ENCODE measurements at regions not wholly inside any gene's neighbourhood (a gene's known extent, or its start where the extent isn't known, plus 50 kb on each side); places are given as distances from the start of the nearest gene placed in this dataset.

DNA sequence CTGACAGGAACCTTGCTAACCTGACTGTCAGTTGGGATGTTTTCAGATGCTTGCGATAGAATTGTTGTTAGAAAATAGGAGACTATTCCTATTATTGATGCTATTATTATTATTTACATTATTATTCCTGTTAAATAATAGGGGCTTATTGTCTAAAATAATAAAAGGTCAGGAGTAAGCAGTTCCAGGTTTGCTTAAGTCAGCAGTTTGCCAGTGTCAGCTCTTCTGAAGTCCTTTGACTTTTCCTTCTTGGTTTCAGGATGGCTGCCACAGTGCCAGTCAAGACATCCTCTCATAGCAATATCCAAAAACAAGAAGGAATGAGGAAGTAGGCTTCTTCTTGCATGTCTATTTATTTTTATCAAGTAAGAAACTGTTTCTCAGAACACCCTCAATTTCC lies 141.7 kb upstream of the MARCHF11 start:
- no peak overlapping the region for H3K27ac ChIP-seq (ENCODE audit: low read depth, low read length)

GRCh38 chr5:16315501-16315900 lies 135.9 kb upstream of the MARCHF11 start:
- no peak for DNase-seq (ENCODE audit: insufficient read length, low spot score, missing footprints)
- H3K4me1 ChIP-seq (ENCODE audit: insufficient read depth, low read length), result no peaks in the 10 kb centered on the region
- no peaks in the 10 kb centered on the region for H3K79me2 ChIP-seq (ENCODE audit: insufficient read depth, low read length)
- TF ChIP-seq, protein P1, sequence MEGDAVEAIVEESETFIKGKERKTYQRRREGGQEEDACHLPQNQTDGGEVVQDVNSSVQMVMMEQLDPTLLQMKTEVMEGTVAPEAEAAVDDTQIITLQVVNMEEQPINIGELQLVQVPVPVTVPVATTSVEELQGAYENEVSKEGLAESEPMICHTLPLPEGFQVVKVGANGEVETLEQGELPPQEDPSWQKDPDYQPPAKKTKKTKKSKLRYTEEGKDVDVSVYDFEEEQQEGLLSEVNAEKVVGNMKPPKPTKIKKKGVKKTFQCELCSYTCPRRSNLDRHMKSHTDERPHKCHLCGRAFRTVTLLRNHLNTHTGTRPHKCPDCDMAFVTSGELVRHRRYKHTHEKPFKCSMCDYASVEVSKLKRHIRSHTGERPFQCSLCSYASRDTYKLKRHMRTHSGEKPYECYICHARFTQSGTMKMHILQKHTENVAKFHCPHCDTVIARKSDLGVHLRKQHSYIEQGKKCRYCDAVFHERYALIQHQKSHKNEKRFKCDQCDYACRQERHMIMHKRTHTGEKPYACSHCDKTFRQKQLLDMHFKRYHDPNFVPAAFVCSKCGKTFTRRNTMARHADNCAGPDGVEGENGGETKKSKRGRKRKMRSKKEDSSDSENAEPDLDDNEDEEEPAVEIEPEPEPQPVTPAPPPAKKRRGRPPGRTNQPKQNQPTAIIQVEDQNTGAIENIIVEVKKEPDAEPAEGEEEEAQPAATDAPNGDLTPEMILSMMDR (IDR thresholded peaks at IDR 0.05; ENCODE audit: extremely low read depth, low read depth, low read length), result no peak
- H3K9me3 ChIP-seq (ENCODE audit: low read depth, low read length), result no peaks in the 10 kb centered on the region
- H2AFZ ChIP-seq (ENCODE audit: low read length), result no peak overlapping the region
- H3K27ac ChIP-seq (ENCODE audit: low read depth, low read length), result no peak overlapping the region
- H4K20me1 ChIP-seq (ENCODE audit: insufficient read depth, low read length), result no peaks in the 10 kb centered on the region
- no peak overlapping the region for H3K4me3 ChIP-seq (ENCODE audit: insufficient read depth, low read length)
- no peaks in the 10 kb centered on the region for H3K36me3 ChIP-seq (ENCODE audit: insufficient read depth, low read length)
- H3K27me3 ChIP-seq (ENCODE audit: insufficient read depth, low read length), result no peaks in the 10 kb centered on the region
- H3K4me2 ChIP-seq (ENCODE audit: insufficient read depth, low read length), result no peak overlapping the region

More for the DNA sequence above, 141.7 kb upstream of the MARCHF11 start:
- H3K36me3 ChIP-seq (ENCODE audit: insufficient read depth, low read length), result no peaks in the 10 kb centered on the region
- no peak overlapping the region for H3K4me3 ChIP-seq (ENCODE audit: insufficient read depth, low read length)
- no peaks in the 10 kb centered on the region for H4K20me1 ChIP-seq (ENCODE audit: insufficient read depth, low read length)
- no peak overlapping the region for H3K4me2 ChIP-seq (ENCODE audit: insufficient read depth, low read length)
- TF ChIP-seq, protein P1 (IDR thresholded peaks at IDR 0.05; ENCODE audit: extremely low read depth, low read depth, low read length), result no peak
- no peaks in the 10 kb centered on the region for H3K27me3 ChIP-seq (ENCODE audit: insufficient read depth, low read length)
- no peaks in the 10 kb centered on the region for H3K79me2 ChIP-seq (ENCODE audit: insufficient read depth, low read length)
- no peak for DNase-seq (ENCODE audit: insufficient read length, low spot score, missing footprints)
- H2AFZ ChIP-seq (ENCODE audit: low read length), result no peak overlapping the region
- H3K4me1 ChIP-seq (ENCODE audit: insufficient read depth, low read length), result no peaks in the 10 kb centered on the region
- no peaks in the 10 kb centered on the region for H3K9me3 ChIP-seq (ENCODE audit: low read depth, low read length)

GRCh38 chr5:16313761-16314160 lies 134.2 kb upstream of the MARCHF11 start:
- H3K4me1 ChIP-seq (ENCODE audit: insufficient read depth, low read length), result no peaks in the 10 kb centered on the region
- no peak for DNase-seq (ENCODE audit: insufficient read length, low spot score, missing footprints)
- H4K20me1 ChIP-seq (ENCODE audit: insufficient read depth, low read length), result no peaks in the 10 kb centered on the region
- no peaks in the 10 kb centered on the region for H3K27me3 ChIP-seq (ENCODE audit: insufficient read depth, low read length)
- no peaks in the 10 kb centered on the region for H3K9me3 ChIP-seq (ENCODE audit: low read depth, low read length)
- no peak overlapping the region for H3K27ac ChIP-seq (ENCODE audit: low read depth, low read length)
- TF ChIP-seq, protein P1 (IDR thresholded peaks at IDR 0.05; ENCODE audit: extremely low read depth, low read depth, low read length), result no peak
- H2AFZ ChIP-seq (ENCODE audit: low read length), result no peak overlapping the region
- no peaks in the 10 kb centered on the region for H3K79me2 ChIP-seq (ENCODE audit: insufficient read depth, low read length)
- H3K36me3 ChIP-seq (ENCODE audit: insufficient read depth, low read length), result no peaks in the 10 kb centered on the region
- no peak overlapping the region for H3K4me3 ChIP-seq (ENCODE audit: insufficient read depth, low read length)
- no peak overlapping the region for H3K4me2 ChIP-seq (ENCODE audit: insufficient read depth, low read length)

GRCh38 chr5:16312785-16313184 lies 133.2 kb upstream of the MARCHF11 start:
- H3K4me2 ChIP-seq (ENCODE audit: insufficient read depth, low read length), result no peak overlapping the region
- H4K20me1 ChIP-seq (ENCODE audit: insufficient read depth, low read length), result no peaks in the 10 kb centered on the region
- H3K79me2 ChIP-seq (ENCODE audit: insufficient read depth, low read length), result no peaks in the 10 kb centered on the region
- H3K4me1 ChIP-seq (ENCODE audit: insufficient read depth, low read length), result no peaks in the 10 kb centered on the region
- no peak for DNase-seq (ENCODE audit: insufficient read length, low spot score, missing footprints)
- no peak overlapping the region for H2AFZ ChIP-seq (ENCODE audit: low read length)
- H3K27me3 ChIP-seq (ENCODE audit: insufficient read depth, low read length), result no peaks in the 10 kb centered on the region
- no peak overlapping the region for H3K27ac ChIP-seq (ENCODE audit: low read depth, low read length)
- TF ChIP-seq, protein P1 (IDR thresholded peaks at IDR 0.05; ENCODE audit: extremely low read depth, low read depth, low read length), result no peak
- no peak overlapping the region for H3K4me3 ChIP-seq (ENCODE audit: insufficient read depth, low read length)
- no peaks in the 10 kb centered on the region for H3K36me3 ChIP-seq (ENCODE audit: insufficient read depth, low read length)
- no peaks in the 10 kb centered on the region for H3K9me3 ChIP-seq (ENCODE audit: low read depth, low read length)
